Astrocyte (in vitro differentiated cells and primary cell): ENCODE measurements at regions not wholly inside any gene's neighbourhood (a gene's known extent, or its start where the extent isn't known, plus 50 kb on each side); places are given as distances from the start of the nearest gene placed in this dataset.

Source experiments
- DNase-seq: peaks from one replicate; pipeline ENCODE4 v3.0.0-alpha.2; 2010; ENCODE audit warnings: low read depth
- FAIRE-seq: peaks from 2 replicates; lab custom pipeline; 2011; peaks lifted over from hg19 to GRCh38; lab: Jason Lieb, UNC
- H2AFZ ChIP-seq: 2 replicates; pipeline ENCODE4 v1.6.0; 2012; ENCODE audit warnings: low read depth, low read length, inconsistent platforms
- H3K27ac ChIP-seq: 2 replicates; pipeline ENCODE4 v1.5.1; 2011; ENCODE audit warnings: low read depth, low read length, inconsistent platforms
- H3K27me3 ChIP-seq: 2 replicates; pipeline ENCODE4 v1.6.0; 2011; ENCODE audit warnings: low read length, inconsistent platforms; ENCODE audit not compliant: insufficient read depth
- H3K36me3 ChIP-seq: 2 replicates; pipeline ENCODE4 v1.5.1; 2011; ENCODE audit warnings: low read length, inconsistent platforms; ENCODE audit not compliant: insufficient read depth
- H3K4me1 ChIP-seq: 2 replicates; pipeline ENCODE4 v1.5.1; 2011; ENCODE audit warnings: low read length, inconsistent platforms; ENCODE audit not compliant: insufficient read depth
- H3K4me2 ChIP-seq: 2 replicates; pipeline ENCODE4 v1.6.0; 2012; ENCODE audit warnings: low read length, inconsistent platforms
- H3K4me3 ChIP-seq: 2 replicates; pipeline ENCODE4 v1.5.1; 2011; ENCODE audit warnings: low read depth, mild to moderate bottlenecking, low read length, inconsistent platforms; ENCODE audit not compliant: insufficient read depth
- H3K79me2 ChIP-seq: 2 replicates; pipeline ENCODE4 v1.6.0; 2012; ENCODE audit warnings: mild to moderate bottlenecking, low read length, inconsistent platforms; ENCODE audit not compliant: insufficient read depth
- H3K9ac ChIP-seq: 2 replicates; pipeline ENCODE4 v1.6.0; 2012; ENCODE audit warnings: mild to moderate bottlenecking, low read length, inconsistent platforms
- H3K9me3 ChIP-seq: 2 replicates; pipeline ENCODE4 v1.5.1; 2012; ENCODE audit warnings: low read depth, mild to moderate bottlenecking, low read length, inconsistent platforms; ENCODE audit not compliant: insufficient read depth
- H4K20me1 ChIP-seq: 2 replicates; pipeline ENCODE4 v1.6.0; 2012; ENCODE audit warnings: low read length, inconsistent platforms; ENCODE audit not compliant: insufficient read depth
- H3K27ac Mint-ChIP-seq: one replicate; pipeline ENCODE4 v1.8.0; 2021; ENCODE audit warnings: mild to moderate bottlenecking, mixed read lengths; ENCODE audit not compliant: unreplicated experiment
- H3K27me3 Mint-ChIP-seq: one replicate; pipeline ENCODE4 v1.8.0; 2021; ENCODE audit warnings: low read depth, mixed read lengths; ENCODE audit not compliant: unreplicated experiment
- H3K36me3 Mint-ChIP-seq: one replicate; pipeline ENCODE4 v1.8.0; 2021; ENCODE audit warnings: low read depth, mixed read lengths; ENCODE audit not compliant: unreplicated experiment
- H3K4me1 Mint-ChIP-seq: one replicate; pipeline ENCODE4 v1.8.0; 2021; ENCODE audit warnings: low read depth, mixed read lengths; ENCODE audit not compliant: unreplicated experiment
- H3K4me3 Mint-ChIP-seq: one replicate; pipeline ENCODE4 v1.8.0; 2021; ENCODE audit warnings: mild to moderate bottlenecking, moderate library complexity, mixed read lengths; ENCODE audit not compliant: unreplicated experiment
- H3K9me3 Mint-ChIP-seq: one replicate; pipeline ENCODE4 v1.8.0; 2021; ENCODE audit warnings: mild to moderate bottlenecking, mixed read lengths; ENCODE audit not compliant: unreplicated experiment
- CTCF ChIP-seq: IDR thresholded peaks from 2 replicates; pipeline ENCODE4 v1.5.1; 2011; ENCODE audit warnings: low read depth, mild to moderate bottlenecking, inconsistent platforms, low read length, moderate library complexity; ENCODE audit not compliant: insufficient read depth
- EZH2 ChIP-seq: IDR thresholded peaks from 2 replicates; pipeline ENCODE4 v1.6.1; 2012; ENCODE audit warnings: mild to moderate bottlenecking, low read length, inconsistent platforms; ENCODE audit not compliant: insufficient read depth

DNA sequence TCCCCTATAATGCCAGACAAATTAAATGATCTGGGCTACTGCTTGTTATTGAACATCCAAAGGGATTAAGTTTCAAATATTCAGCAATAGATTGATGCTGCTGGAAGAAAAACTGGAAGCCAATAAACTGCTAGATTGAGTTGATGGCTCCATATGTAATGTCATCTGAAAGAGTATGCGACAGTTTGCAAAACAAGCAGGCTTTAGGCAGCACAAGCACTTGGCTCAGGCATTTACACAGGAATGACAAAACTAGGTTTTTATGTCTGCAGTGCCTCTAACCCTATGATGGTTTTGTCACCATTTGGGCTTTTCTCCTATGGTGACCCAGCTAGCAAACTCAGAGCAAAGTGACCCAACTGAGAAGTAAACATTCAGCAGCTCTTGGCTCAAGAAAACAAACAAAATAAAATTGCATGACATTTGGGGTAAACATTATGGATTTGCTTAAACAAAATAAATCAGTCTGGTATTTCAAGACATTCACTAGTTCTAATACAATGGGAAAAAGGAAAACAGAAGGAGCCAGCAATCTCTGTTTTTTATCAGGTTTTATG is 978.5 kb downstream of the DTWD2 start:
- DNase-seq = no peak
- Histone ChIP-seq H4K20me1 (no peaks in the 10 kb centered on the region), H3K36me3 (no peaks in the 10 kb centered on the region), H3K4me1 (no peaks in the 10 kb centered on the region), H3K9ac (no peak overlapping the region), H3K4me3 (no peak overlapping the region), H2AFZ (no peak overlapping the region), H3K9me3 (no peaks in the 10 kb centered on the region), H3K27ac (no peak overlapping the region), H3K4me2 (no peak overlapping the region), H3K27me3 (no peaks in the 10 kb centered on the region), H3K79me2 (no peaks in the 10 kb centered on the region)
- FAIRE-seq = no peak
- Mint-ChIP-seq H3K4me3 (no peak overlapping the region), H3K27ac (no peak overlapping the region), H3K36me3 (no peaks in the 10 kb centered on the region), H3K27me3 (no peaks in the 10 kb centered on the region), H3K9me3 (no peaks in the 10 kb centered on the region), H3K4me1 (peaks cover 5% of the 10 kb centered on the region)
- TF ChIP-seq CTCF (no peak), EZH2 (no peak)

DNA sequence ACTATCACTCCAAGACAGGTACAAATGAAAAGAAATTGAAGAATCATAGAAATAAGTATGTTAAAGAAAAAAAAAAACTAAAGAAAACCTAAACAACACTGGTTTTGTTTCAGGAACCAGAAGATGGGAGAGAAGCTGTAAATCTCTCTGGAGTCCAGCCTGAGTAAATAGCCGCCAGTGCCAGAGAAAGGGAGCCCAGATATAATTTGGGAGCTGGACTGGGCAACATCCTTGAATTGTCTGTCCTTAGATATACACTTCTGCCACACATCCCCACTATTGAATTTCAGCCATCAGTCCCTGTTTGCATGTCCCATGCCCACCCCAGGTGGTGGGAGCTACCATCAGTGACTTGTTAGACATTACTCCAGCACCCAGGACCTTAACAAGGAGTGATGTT is 979.6 kb downstream of the DTWD2 start:
- Histone ChIP-seq H3K27ac (no peak overlapping the region), H3K27me3 (no peaks in the 10 kb centered on the region), H3K9me3 (no peaks in the 10 kb centered on the region), H4K20me1 (no peaks in the 10 kb centered on the region), H3K4me2 (no peak overlapping the region), H3K79me2 (no peaks in the 10 kb centered on the region), H3K9ac (no peak overlapping the region), H3K36me3 (no peaks in the 10 kb centered on the region), H3K4me3 (no peak overlapping the region), H3K4me1 (no peaks in the 10 kb centered on the region), H2AFZ (no peak overlapping the region)
- Mint-ChIP-seq H3K27ac (no peak overlapping the region), H3K4me1 (peaks cover 5% of the 10 kb centered on the region), H3K4me3 (no peak overlapping the region), H3K9me3 (no peaks in the 10 kb centered on the region), H3K27me3 (no peaks in the 10 kb centered on the region), H3K36me3 (no peaks in the 10 kb centered on the region)
- TF ChIP-seq EZH2 (no peak), CTCF (no peak)
- FAIRE-seq (no peak), DNase-seq (no peak)

GRCh38 chr5:118007262-118007661 is 981.1 kb downstream of the DTWD2 start:
- H3K9me3 Mint-ChIP-seq = no peaks in the 10 kb centered on the region
- H2AFZ ChIP-seq = no peak overlapping the region
- H3K9me3 ChIP-seq = no peaks in the 10 kb centered on the region
- no peaks in the 10 kb centered on the region for H3K27me3 ChIP-seq
- FAIRE-seq (no peak), DNase-seq (no peak)
- no peaks in the 10 kb centered on the region for H3K36me3 Mint-ChIP-seq
- H3K27ac Mint-ChIP-seq = no peak overlapping the region
- no peaks in the 10 kb centered on the region for H3K4me1 ChIP-seq
- H3K4me3 Mint-ChIP-seq = no peak overlapping the region
- H3K27ac ChIP-seq = no peak overlapping the region
- no peak overlapping the region for H3K4me2 ChIP-seq
- no peak overlapping the region for H3K9ac ChIP-seq
- TF ChIP-seq CTCF (no peak), EZH2 (no peak)
- no peaks in the 10 kb centered on the region for H3K27me3 Mint-ChIP-seq
- no peaks in the 10 kb centered on the region for H4K20me1 ChIP-seq
- no peaks in the 10 kb centered on the region for H3K36me3 ChIP-seq
- no peak overlapping the region for H3K4me3 ChIP-seq
- no peaks in the 10 kb centered on the region for H3K79me2 ChIP-seq
- peaks cover 5% of the 10 kb centered on the region for H3K4me1 Mint-ChIP-seq
